ENCODE measurements at regions not wholly inside any gene's neighbourhood (a gene's known extent, or its start where the extent isn't known, plus 50 kb on each side); places are given as distances from the start of the nearest gene placed in this dataset.

- DNase-seq (no peak), ATAC-seq (no peak)
Measured at GRCh38 chr12:92530706-92531105, 172.1 kb upstream of the PLEKHG7 start.

GRCh38 chr12:92529944-92530343, 172.8 kb upstream of the PLEKHG7 start:
- DNase-seq (no peak), ATAC-seq (peak; percentile 83)

- no peak for DNase-seq
- no peak for ATAC-seq
Measured at GRCh38 chr12:92528586-92528985, 174.2 kb upstream of the PLEKHG7 start.

- DNase-seq, result no peak
- ATAC-seq, result no peak
Measured at GRCh38 chr12:92528097-92528496, 174.7 kb upstream of the PLEKHG7 start.

- DNase-seq (no peak), ATAC-seq (no peak)
Measured at GRCh38 chr12:92524489-92524888, 178.3 kb upstream of the PLEKHG7 start.

GRCh38 chr12:92520511-92520910, 182.3 kb upstream of the PLEKHG7 start:
- DNase-seq (no peak), ATAC-seq (no peak)

GRCh38 chr12:92519284-92519683, 183.5 kb upstream of the PLEKHG7 start:
- ATAC-seq, result no peak

GRCh38 chr12:92518071-92518470, 184.7 kb upstream of the PLEKHG7 start:
- DNase-seq (no peak), ATAC-seq (no peak)

More at GRCh38 chr12:92519284-92519683, 183.5 kb upstream of the PLEKHG7 start:
- no peak for DNase-seq

- DNase-seq, result no peak
- peak; percentile 99 for ATAC-seq
Measured at GRCh38 chr12:92516277-92516600, 186.6 kb upstream of the PLEKHG7 start.

GRCh38 chr12:92513231-92513730, 189.5 kb upstream of the PLEKHG7 start:
- DNase-seq, result no peak
- no peak for ATAC-seq

GRCh38 chr12:92511786-92512185, 191.0 kb upstream of the PLEKHG7 start:
- DNase-seq (no peak), ATAC-seq (no peak)

GRCh38 chr12:92509156-92509738, 193.5 kb upstream of the PLEKHG7 start:
- DNase-seq (no peak), ATAC-seq (no peak)

GRCh38 chr12:92506891-92507290, 195.9 kb upstream of the PLEKHG7 start:
- DNase-seq (no peak), ATAC-seq (no peak)

GRCh38 chr12:92506460-92506859, 196.3 kb upstream of the PLEKHG7 start:
- DNase-seq, result no peak
- ATAC-seq, result no peak

- ATAC-seq, result peak; percentile 64
- peak; percentile 58 for DNase-seq
Measured at GRCh38 chr12:92505254-92506231, 197.2 kb upstream of the PLEKHG7 start.

- no peak for ATAC-seq
Measured at GRCh38 chr12:92504594-92504981, 198.2 kb upstream of the PLEKHG7 start.

GRCh38 chr12:92503971-92504593, 198.7 kb upstream of the PLEKHG7 start:
- ATAC-seq (no peak), DNase-seq (no peak)

More at GRCh38 chr12:92504594-92504981, 198.2 kb upstream of the PLEKHG7 start:
- no peak for DNase-seq

- ATAC-seq (peak; percentile 61), DNase-seq (peak; percentile 35)
Measured at GRCh38 chr12:92503029-92503931, 199.5 kb upstream of the PLEKHG7 start.

GRCh38 chr12:92502417-92503028, 200.3 kb upstream of the PLEKHG7 start:
- peak; percentile 20 for ATAC-seq
- peak; percentile 22 for DNase-seq

GRCh38 chr12:92496790-92497189, 206.0 kb upstream of the PLEKHG7 start:
- ATAC-seq, result no peak
- no peak for DNase-seq

- no peak for ATAC-seq
- no peak for DNase-seq
Measured at GRCh38 chr12:92495108-92495507, 207.7 kb upstream of the PLEKHG7 start.

Data from stimulated activated naive CD8-positive, alpha-beta T cell treated with anti-CD3 and anti-CD28 coated beads, Interleukin-15, Interleukin-2, amounts not matched to agents 100 U/mL and 50 U/mL, for 24 hours (primary cell).